Suprapubic skin (tissue), 4 donors: ENCODE measurements at regions not wholly inside any gene's neighbourhood (a gene's known extent, or its start where the extent isn't known, plus 50 kb on each side); places are given as distances from the start of the nearest gene placed in this dataset.

Experiments used
- EP300 ChIP-seq: sonication (generic); formaldehyde crosslinking; IDR thresholded peaks from one replicate; pipeline ENCODE4 v1.6.1; 2017; ENCODE audit warnings: antibody characterized with exemption
- POLR2A ChIP-seq, 2 donors: fragments of 450-650 bp; IDR thresholded peaks; one replicate each; pipeline ENCODE4 v1.6.1; 2017; ENCODE audit warnings: antibody characterized with exemption in 2 of 2, mild to moderate bottlenecking in 2 of 2, moderate library complexity in 2 of 2
- POLR2AphosphoS5 ChIP-seq, 3 donors: sonication (generic); formaldehyde crosslinking; IDR thresholded peaks; one replicate each; pipeline ENCODE4 v1.6.1; 2017; ENCODE audit warnings: antibody characterized with exemption in 3 of 3
- TF ChIP-seq, protein P1 (sequence below), 2 donors: fragments of 200-600 bp in 1 of 2; fragments of 450-650 bp in 1 of 2; sonication (generic) in 1 of 2; IDR thresholded peaks; one replicate each; pipeline ENCODE4 v1.5.1; 2016 to 2019; ENCODE audit warnings: antibody characterized with exemption in 2 of 2, mild to moderate bottlenecking in 1 of 2, moderate library complexity in 1 of 2

DNA sequence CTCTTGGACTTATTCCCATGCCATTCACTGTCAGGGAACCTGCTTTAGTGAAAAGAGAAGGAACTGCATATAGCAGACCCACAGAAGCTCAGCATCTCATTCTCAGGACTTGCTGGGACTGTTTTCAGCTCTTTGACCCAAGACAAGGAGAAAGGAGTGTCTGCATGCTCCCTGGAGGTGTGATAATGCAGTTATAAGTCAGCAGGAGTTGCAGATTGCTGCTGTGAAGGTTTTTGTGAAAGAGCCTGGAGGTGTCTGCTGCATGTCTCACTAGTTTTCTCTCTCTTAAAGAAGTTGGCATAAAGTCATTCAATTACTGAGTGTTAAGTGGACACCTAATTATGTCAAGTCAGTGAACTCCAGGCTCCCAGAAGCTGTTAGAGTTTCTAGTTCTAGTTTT lies 343.4 kb downstream of the BRINP2 start:
- no peak for TF ChIP-seq POLR2A (IDR thresholded peaks at IDR 0.05)
- TF ChIP-seq, protein P1, sequence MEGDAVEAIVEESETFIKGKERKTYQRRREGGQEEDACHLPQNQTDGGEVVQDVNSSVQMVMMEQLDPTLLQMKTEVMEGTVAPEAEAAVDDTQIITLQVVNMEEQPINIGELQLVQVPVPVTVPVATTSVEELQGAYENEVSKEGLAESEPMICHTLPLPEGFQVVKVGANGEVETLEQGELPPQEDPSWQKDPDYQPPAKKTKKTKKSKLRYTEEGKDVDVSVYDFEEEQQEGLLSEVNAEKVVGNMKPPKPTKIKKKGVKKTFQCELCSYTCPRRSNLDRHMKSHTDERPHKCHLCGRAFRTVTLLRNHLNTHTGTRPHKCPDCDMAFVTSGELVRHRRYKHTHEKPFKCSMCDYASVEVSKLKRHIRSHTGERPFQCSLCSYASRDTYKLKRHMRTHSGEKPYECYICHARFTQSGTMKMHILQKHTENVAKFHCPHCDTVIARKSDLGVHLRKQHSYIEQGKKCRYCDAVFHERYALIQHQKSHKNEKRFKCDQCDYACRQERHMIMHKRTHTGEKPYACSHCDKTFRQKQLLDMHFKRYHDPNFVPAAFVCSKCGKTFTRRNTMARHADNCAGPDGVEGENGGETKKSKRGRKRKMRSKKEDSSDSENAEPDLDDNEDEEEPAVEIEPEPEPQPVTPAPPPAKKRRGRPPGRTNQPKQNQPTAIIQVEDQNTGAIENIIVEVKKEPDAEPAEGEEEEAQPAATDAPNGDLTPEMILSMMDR (IDR thresholded peaks at IDR 0.05), result no peak
- no peak for TF ChIP-seq EP300
- TF ChIP-seq POLR2AphosphoS5 (IDR thresholded peaks at IDR 0.05), result no peak
